HL-60 (cell line): ENCODE measurements at regions not wholly inside any gene's neighbourhood (a gene's known extent, or its start where the extent isn't known, plus 50 kb on each side); places are given as distances from the start of the nearest gene placed in this dataset.

ENCODE experiments used
- DNase-seq, 2 experiments: peaks; one replicate each; pipeline ENCODE4 v3.0.0-alpha.2; 2010 to 2020; ENCODE audit warnings: low read depth in 1 of 2, low spot score in 1 of 2
- H3K27ac ChIP-seq: fragments of 250-450 bp; sonication (Bioruptor Pico); replicated peaks from 2 replicates; pipeline ENCODE4 v1.5.1; 2020; ENCODE audit warnings: mild to moderate bottlenecking, moderate library complexity
- H3K27me3 ChIP-seq: fragments of 250-450 bp; sonication (Bioruptor Pico); 2 replicates; pipeline ENCODE4 v1.5.1; 2021; ENCODE audit warnings: mild to moderate bottlenecking, moderate library complexity; ENCODE audit not compliant: insufficient read depth, poor library complexity, severe bottlenecking
- H3K4me3 ChIP-seq: replicated peaks from 2 replicates; pipeline ENCODE4 v1.5.1; 2011; ENCODE audit warnings: mild to moderate bottlenecking, control low read depth, low read length; ENCODE audit not compliant: insufficient read depth
- CTCF ChIP-seq: IDR thresholded peaks from one replicate; pipeline ENCODE4 v1.5.1; 2011; ENCODE audit warnings: low read length, control low read depth, inconsistent platforms; ENCODE audit not compliant: insufficient read depth
- GABPA ChIP-seq: IDR thresholded peaks from 2 replicates; pipeline ENCODE4 v1.6.1; 2012; ENCODE audit warnings: low read depth
- POLR2AphosphoS5 ChIP-seq: IDR thresholded peaks from 2 replicates; pipeline ENCODE4 v1.6.1; 2012; ENCODE audit warnings: low read depth
- REST ChIP-seq: IDR thresholded peaks from 2 replicates; pipeline ENCODE4 v1.6.1; 2012; ENCODE audit warnings: low read depth; ENCODE audit not compliant: insufficient replicate concordance
- SPI1 ChIP-seq: IDR thresholded peaks from 2 replicates; pipeline ENCODE4 v1.6.1; 2012; ENCODE audit warnings: low read depth, mild to moderate bottlenecking, borderline replicate concordance

GRCh38 chr12:84038242-84038641, 874.4 kb downstream of the SLC6A15 start:
- Histone ChIP-seq H3K27me3 (no peaks in the 10 kb centered on the region), H3K27ac (no peak overlapping the region), H3K4me3 (no peak overlapping the region)
- DNase-seq, result no peak
- TF ChIP-seq GABPA (no peak), REST (no peak), CTCF (no peak), SPI1 (no peak), POLR2AphosphoS5 (no peak)

- Histone ChIP-seq H3K27ac (no peak overlapping the region), H3K27me3 (no peaks in the 10 kb centered on the region), H3K4me3 (no peak overlapping the region)
- no peak for DNase-seq
- no peak for TF ChIP-seq SPI1
- no peak for TF ChIP-seq REST
- no peak for TF ChIP-seq POLR2AphosphoS5
- TF ChIP-seq CTCF, result no peak
- no peak for TF ChIP-seq GABPA
Measured at GRCh38 chr12:84036912-84037311, 875.7 kb downstream of the SLC6A15 start.

GRCh38 chr12:84035766-84036165, 876.8 kb downstream of the SLC6A15 start:
- Histone ChIP-seq H3K4me3 (no peak overlapping the region), H3K27me3 (no peaks in the 10 kb centered on the region), H3K27ac (no peak overlapping the region)
- DNase-seq, result no peak
- TF ChIP-seq CTCF (no peak), REST (no peak), POLR2AphosphoS5 (no peak), SPI1 (no peak), GABPA (no peak)
